ENCODE measurements at regions not wholly inside any gene's neighbourhood (a gene's known extent, or its start where the extent isn't known, plus 50 kb on each side); places are given as distances from the start of the nearest gene placed in this dataset.

DNA sequence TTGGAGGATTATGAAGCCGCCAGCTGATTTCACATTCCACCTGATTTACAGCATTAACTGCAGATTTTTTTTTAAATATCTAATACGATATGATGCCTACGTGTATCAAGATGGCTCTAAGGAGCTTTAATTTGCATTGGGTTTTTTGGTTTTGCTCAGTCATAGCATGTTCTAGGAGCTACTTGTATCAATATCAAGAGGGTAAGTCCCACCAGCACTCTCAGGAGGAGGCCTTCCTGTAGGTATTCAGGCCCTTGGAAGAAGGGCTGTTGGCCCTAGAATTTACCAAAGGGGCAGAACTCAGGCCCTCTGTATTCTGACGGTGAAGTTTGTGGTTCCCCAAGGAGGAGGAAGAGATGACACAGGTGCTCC, 97.2 kb upstream of the IPO5 start:
- no peak for DNase-seq (ENCODE audit: low read depth in 2 of 2)
- no peak overlapping the region for H3K4me3 ChIP-seq (replicated peaks in 1 of 2; ENCODE audit: low read depth in 2 of 2, low read length in 2 of 2)
- TF ChIP-seq, protein P1, sequence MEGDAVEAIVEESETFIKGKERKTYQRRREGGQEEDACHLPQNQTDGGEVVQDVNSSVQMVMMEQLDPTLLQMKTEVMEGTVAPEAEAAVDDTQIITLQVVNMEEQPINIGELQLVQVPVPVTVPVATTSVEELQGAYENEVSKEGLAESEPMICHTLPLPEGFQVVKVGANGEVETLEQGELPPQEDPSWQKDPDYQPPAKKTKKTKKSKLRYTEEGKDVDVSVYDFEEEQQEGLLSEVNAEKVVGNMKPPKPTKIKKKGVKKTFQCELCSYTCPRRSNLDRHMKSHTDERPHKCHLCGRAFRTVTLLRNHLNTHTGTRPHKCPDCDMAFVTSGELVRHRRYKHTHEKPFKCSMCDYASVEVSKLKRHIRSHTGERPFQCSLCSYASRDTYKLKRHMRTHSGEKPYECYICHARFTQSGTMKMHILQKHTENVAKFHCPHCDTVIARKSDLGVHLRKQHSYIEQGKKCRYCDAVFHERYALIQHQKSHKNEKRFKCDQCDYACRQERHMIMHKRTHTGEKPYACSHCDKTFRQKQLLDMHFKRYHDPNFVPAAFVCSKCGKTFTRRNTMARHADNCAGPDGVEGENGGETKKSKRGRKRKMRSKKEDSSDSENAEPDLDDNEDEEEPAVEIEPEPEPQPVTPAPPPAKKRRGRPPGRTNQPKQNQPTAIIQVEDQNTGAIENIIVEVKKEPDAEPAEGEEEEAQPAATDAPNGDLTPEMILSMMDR (IDR thresholded peaks at IDR 0.05; ENCODE audit: low read depth, low read length) = no peak

DNA sequence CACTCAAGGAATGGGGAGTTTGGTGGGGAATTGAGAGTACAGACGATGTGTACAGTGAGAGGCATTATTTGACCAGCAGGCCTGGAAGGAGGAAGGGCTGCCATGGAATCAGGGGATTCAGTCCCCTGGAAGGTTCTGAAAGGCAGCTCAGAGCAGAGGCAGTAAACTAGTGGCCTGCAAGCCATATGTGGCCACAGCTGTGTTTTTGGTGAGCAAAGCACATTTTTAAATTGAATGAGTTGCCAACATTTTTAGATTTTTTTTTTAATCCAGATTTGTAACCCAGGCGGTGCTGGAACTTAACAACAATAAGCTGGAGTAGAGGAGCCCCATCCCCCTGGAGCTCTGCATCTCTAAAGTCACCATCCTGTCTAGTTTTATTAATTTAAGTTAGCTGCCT, 95.3 kb upstream of the IPO5 start:
- no peak for DNase-seq (ENCODE audit: low read depth in 2 of 2)
- H3K4me3 ChIP-seq (replicated peaks in 1 of 2; ENCODE audit: low read depth in 2 of 2, low read length in 2 of 2) = no peak overlapping the region
- TF ChIP-seq, protein P1 (IDR thresholded peaks at IDR 0.05; ENCODE audit: low read depth, low read length) = no peak

DNA sequence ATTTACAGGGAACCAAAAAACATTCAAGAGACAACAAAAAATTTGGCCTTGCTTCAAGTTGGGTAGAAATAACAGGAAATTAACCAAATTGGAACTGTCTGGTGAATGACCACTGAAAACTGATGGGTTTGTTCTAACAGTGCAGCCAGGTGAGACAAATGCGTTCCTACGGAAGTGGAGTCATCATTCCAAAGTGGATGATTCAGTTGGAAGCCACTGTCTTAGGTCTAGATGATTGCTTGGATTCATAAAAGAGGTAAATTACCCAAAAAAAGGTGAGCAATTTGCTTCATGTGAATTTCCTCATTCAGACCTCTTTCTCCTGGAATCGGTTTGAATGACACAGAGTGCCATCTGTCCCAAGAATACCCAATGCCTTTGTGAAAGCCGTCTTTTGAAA, 87.1 kb upstream of the IPO5 start:
- no peak overlapping the region for H3K4me3 ChIP-seq (replicated peaks in 1 of 2; ENCODE audit: low read depth in 2 of 2, low read length in 2 of 2)
- DNase-seq (ENCODE audit: low read depth in 2 of 2) = no peak
- TF ChIP-seq, protein P1 (IDR thresholded peaks at IDR 0.05; ENCODE audit: low read depth, low read length) = no peak

DNA sequence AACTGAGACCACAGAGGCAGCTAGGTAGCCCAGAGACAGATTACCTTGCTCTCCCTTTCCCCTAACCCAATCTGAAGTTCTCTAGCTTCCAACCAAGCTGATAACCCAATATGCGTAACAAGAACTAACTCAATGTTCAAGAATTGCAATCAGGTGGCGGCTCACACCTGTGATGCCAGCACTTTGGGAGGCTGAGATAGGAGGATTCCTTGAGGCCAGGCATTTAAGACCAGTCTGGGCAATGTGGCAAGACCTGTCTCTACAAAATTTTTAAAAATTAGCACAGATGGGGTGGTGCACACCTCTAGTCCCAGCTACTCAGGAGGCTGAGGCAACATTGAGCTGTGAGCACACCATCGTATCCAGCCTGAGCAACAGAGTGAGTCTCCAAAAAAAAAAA, 86.7 kb upstream of the IPO5 start:
- no peak overlapping the region for H3K4me3 ChIP-seq (replicated peaks in 1 of 2; ENCODE audit: low read depth in 2 of 2, low read length in 2 of 2)
- no peak for DNase-seq (ENCODE audit: low read depth in 2 of 2)
- TF ChIP-seq, protein P1 (IDR thresholded peaks at IDR 0.05; ENCODE audit: low read depth, low read length) = no peak

DNA sequence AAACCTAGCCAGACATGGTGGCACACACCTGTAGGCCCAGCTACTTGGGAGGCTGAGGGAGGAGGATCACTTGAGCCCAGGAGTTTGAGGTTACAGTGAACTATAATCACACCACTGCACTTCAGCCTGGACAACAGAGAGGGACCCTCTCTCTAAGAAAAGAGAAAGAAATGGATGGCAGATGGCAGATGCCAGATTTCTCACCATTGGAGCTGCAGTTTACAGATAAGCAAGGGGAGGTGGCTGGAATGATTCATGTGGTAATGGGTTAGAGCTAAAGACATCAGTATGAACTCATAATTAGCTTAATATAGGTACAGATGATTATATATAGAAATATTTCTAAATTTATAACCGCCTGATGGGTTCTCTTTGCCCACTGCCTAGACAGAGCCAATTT, 80.1 kb upstream of the IPO5 start:
- no peak for DNase-seq (ENCODE audit: low read depth in 2 of 2)
- TF ChIP-seq, protein P1 (IDR thresholded peaks at IDR 0.05; ENCODE audit: low read depth, low read length) = no peak
- no peak overlapping the region for H3K4me3 ChIP-seq (replicated peaks in 1 of 2; ENCODE audit: low read depth in 2 of 2, low read length in 2 of 2)

DNA sequence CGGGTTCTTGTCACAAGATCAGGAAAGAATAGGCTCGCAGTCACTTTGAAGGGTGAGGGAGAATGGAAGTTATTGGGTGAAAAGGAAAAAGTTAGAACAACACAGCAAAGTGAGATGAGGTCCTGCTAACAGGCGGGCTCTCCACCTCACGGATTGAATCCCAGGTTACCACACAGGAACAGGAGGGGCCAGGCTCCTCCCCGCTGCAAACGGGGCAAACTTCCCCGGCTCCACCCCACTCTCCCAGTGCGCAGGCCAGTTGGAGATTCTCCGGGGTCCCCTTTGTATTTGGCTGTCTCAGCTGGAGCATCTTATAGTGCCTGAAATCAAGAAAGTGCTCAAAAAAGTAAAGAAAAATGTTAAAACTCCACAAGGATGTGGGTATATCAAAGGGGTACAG, 78.3 kb upstream of the IPO5 start:
- TF ChIP-seq, protein P1 (IDR thresholded peaks at IDR 0.05; ENCODE audit: low read depth, low read length) = no peak
- DNase-seq (ENCODE audit: low read depth in 2 of 2) = no peak
- no peak overlapping the region for H3K4me3 ChIP-seq (replicated peaks in 1 of 2; ENCODE audit: low read depth in 2 of 2, low read length in 2 of 2)

DNA sequence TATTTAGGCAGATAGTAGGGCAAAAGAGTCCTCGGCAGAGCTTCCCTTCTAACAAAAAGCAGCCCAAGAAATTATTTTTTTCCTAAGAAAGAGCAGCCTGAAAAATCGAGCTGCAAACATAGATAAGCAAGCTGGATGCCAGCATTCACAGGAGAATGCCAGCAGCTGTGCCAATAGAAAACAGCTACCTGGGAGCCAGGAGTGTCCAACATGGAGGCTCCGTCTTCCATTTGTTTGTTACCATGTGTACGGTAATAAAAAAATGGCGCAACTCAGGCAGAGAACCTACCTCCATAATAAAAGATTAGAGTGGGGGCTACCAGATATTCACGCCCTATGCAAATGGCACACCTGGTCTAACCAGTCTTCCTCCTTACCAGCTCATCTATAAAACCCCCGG, 77.6 kb upstream of the IPO5 start:
- TF ChIP-seq, protein P1 (IDR thresholded peaks at IDR 0.05; ENCODE audit: low read depth, low read length) = no peak
- H3K4me3 ChIP-seq (replicated peaks in 1 of 2; ENCODE audit: low read depth in 2 of 2, low read length in 2 of 2) = no peak overlapping the region
- DNase-seq (ENCODE audit: low read depth in 2 of 2) = no peak
